ENCODE measurements at regions not wholly inside any gene's neighbourhood (a gene's known extent, or its start where the extent isn't known, plus 50 kb on each side); places are given as distances from the start of the nearest gene placed in this dataset.
A peak's percentile ranks its signal among the peaks of the same experiment; 100 is the strongest.

- Histone ChIP-seq H3K4me1 (peaks cover 0 to 8% (median 0%) of the 10 kb centered on the region in 4 donors), H3K27ac (no peak overlapping the region), H3K4me3 (no peak overlapping the region), H3K27me3 (no peaks in the 10 kb centered on the region), H3K36me3 (no peaks in the 10 kb centered on the region), H3K9me3 (no peaks in the 10 kb centered on the region)
- peak in 1 of 2 experiments; percentile 35 for TF ChIP-seq CTCF (IDR thresholded peaks at IDR 0.05)
- no peak for DNase-seq
- intact Hi-C loops (cut with DNase I; ENCODE audit: low total_unique reads): no loop called here
These were observed 1548.6 kb downstream of the EFNA5 start for GRCh38 chr5:106121972-106122605.

GRCh38 chr5:106116682-106117081 lies 1554.1 kb downstream of the EFNA5 start:
- H3K27me3 ChIP-seq: no peaks in the 10 kb centered on the region
- no peaks in the 10 kb centered on the region for H3K36me3 ChIP-seq
- intact Hi-C loops (cut with DNase I; ENCODE audit: low total_unique reads): no loop called here
- no peak for DNase-seq
- no peak overlapping the region for H3K4me3 ChIP-seq
- peaks cover 0 to 12% (median 0%) of the 10 kb centered on the region in 4 donors for H3K4me1 ChIP-seq
- peaks cover 0 to 18% (median 14%) of the 10 kb centered on the region in 3 donors for H3K9me3 ChIP-seq
- no peak for TF ChIP-seq CTCF (IDR thresholded peaks at IDR 0.05)
- H3K27ac ChIP-seq: peak overlapping the region in 1 of 2 donors; percentile 3

GRCh38 chr5:106113922-106114321 lies 1556.8 kb downstream of the EFNA5 start:
- Histone ChIP-seq H3K27ac (no peak overlapping the region), H3K9me3 (peaks cover 0 to 18% (median 14%) of the 10 kb centered on the region in 3 donors), H3K36me3 (no peaks in the 10 kb centered on the region), H3K27me3 (no peaks in the 10 kb centered on the region), H3K4me1 (peaks cover 0 to 12% (median 0%) of the 10 kb centered on the region in 4 donors), H3K4me3 (no peak overlapping the region)
- TF ChIP-seq CTCF (IDR thresholded peaks at IDR 0.05): no peak
- no peak for DNase-seq
- intact Hi-C loops (cut with DNase I; ENCODE audit: low total_unique reads): no loop called here

GRCh38 chr5:106106384-106106783 lies 1564.4 kb downstream of the EFNA5 start:
- no peak for TF ChIP-seq CTCF (IDR thresholded peaks at IDR 0.05)

GRCh38 chr5:106097340-106097739 lies 1573.4 kb downstream of the EFNA5 start:
- TF ChIP-seq CTCF (IDR thresholded peaks at IDR 0.05): no peak
- Histone ChIP-seq H3K4me1 (no peaks in the 10 kb centered on the region), H3K36me3 (no peaks in the 10 kb centered on the region), H3K27me3 (no peaks in the 10 kb centered on the region), H3K4me3 (no peak overlapping the region), H3K27ac (no peak overlapping the region), H3K9me3 (no peaks in the 10 kb centered on the region)
- intact Hi-C loops (cut with DNase I; ENCODE audit: low total_unique reads): no loop called here
- DNase-seq: no peak

More at GRCh38 chr5:106106384-106106783, 1564.4 kb downstream of the EFNA5 start:
- peak overlapping the region in 1 of 2 donors; percentile 31 for H3K27ac ChIP-seq
- no peaks in the 10 kb centered on the region for H3K36me3 ChIP-seq
- no peak overlapping the region for H3K4me3 ChIP-seq
- intact Hi-C loops (cut with DNase I; ENCODE audit: low total_unique reads): no loop called here
- DNase-seq: no peak
- H3K9me3 ChIP-seq: no peaks in the 10 kb centered on the region
- H3K4me1 ChIP-seq: peaks cover 0 to 21% (median 0%) of the 10 kb centered on the region in 4 donors
- H3K27me3 ChIP-seq: no peaks in the 10 kb centered on the region
